Ovary (tissue), 7 donors: ENCODE measurements at regions not wholly inside any gene's neighbourhood (a gene's known extent, or its start where the extent isn't known, plus 50 kb on each side); places are given as distances from the start of the nearest gene placed in this dataset.
"Not testable (repeated sequence)": the region's sequence is repeated elsewhere in the genome, so short reads cannot be mapped to it uniquely, and the experiment has no call there.

Experiments
- DNase-seq, 5 donors: peaks; one replicate each; pipeline ENCODE4 v3.0.0-alpha.2; 2019 to 2020
- H3K27ac ChIP-seq, 2 donors: fragments of 200-600 bp; one replicate each; pipeline versions ENCODE4 v1.5.1 to v1.8.0; 2019 to 2022
- H3K27me3 ChIP-seq: fragments of 200-600 bp; one replicate; pipeline ENCODE4 v1.8.0; 2022
- H3K36me3 ChIP-seq: fragments of 200-600 bp; sonication (generic); one replicate; pipeline ENCODE4 v1.5.1; 2019
- H3K4me1 ChIP-seq: one replicate; pipeline ENCODE4 v1.8.1; 2013; ENCODE audit warnings: mild to moderate bottlenecking, moderate library complexity; ENCODE audit not compliant: insufficient read depth
- H3K4me3 ChIP-seq: fragments of 200-600 bp; sonication (generic); one replicate; pipeline ENCODE4 v1.5.1; 2017
- H3K9me3 ChIP-seq, 2 donors: fragments of 200-600 bp in 1 of 2; sonication (generic) in 1 of 2; one replicate each; pipeline versions ENCODE4 v1.5.1 to v1.8.1; 2013 to 2019; ENCODE audit warnings: mild to moderate bottlenecking in 1 of 2, moderate library complexity in 1 of 2
- CTCF ChIP-seq, 3 donors: fragments of 450-650 bp in 2 of 3; fragments of 200-600 bp in 1 of 3; IDR thresholded peaks; one replicate each; pipeline versions ENCODE4 v1.5.1 to v1.8.0; 2016 to 2022; ENCODE audit warnings: antibody characterized with exemption in 3 of 3, mild to moderate bottlenecking in 1 of 3
- EP300 ChIP-seq: sonication (generic); formaldehyde crosslinking; IDR thresholded peaks from one replicate; pipeline ENCODE4 v1.6.1; 2017; ENCODE audit warnings: antibody characterized with exemption
- POLR2A ChIP-seq: fragments of 450-650 bp; IDR thresholded peaks from one replicate; pipeline ENCODE4 v1.6.1; 2017; ENCODE audit warnings: antibody characterized with exemption, mild to moderate bottlenecking, moderate library complexity
- WGBS, 3 donors: extraction: QIAGEN DNeasy Blood & Tissue Kit in 1 of 3; methylation state at CpG; one replicate each; pipeline versions ENCODE4 v1.1.5 to v1.1.7; 2013 to 2017; 5-methylcytosine and 5-hydroxymethylcytosine counted together
- intact Hi-C, 4 donors: fragments of 100-400 bp; cut with DNase I; formaldehyde crosslinking; loops; one replicate each; pipeline versions ENCODE4 v1.11.0 to v1.15.1; 2022 to 2023
- donor health status: DM: no; HTN: no; CAD: no; lungs with moderate emphysema.
- donor health status: DM: no; HTN: no; CAD: no.
- donor health status: Bipolar disorder and iron deficiency.
- donor health status: DM: no; HTN: no; CAD: no.
- donor health status: DM: yes; HTN: yes; CAD: no.

GRCh38 chr6:74268815-74269599 lies 573.0 kb downstream of the CD109 start:
- no peak overlapping the region for H3K4me3 ChIP-seq
- no peaks in the 10 kb centered on the region for H3K9me3 ChIP-seq
- 46 to 59% (median 52%) methylated on average over 2 of the region's 2 CpGs for WGBS, 3 donors
- no peaks in the 10 kb centered on the region for H3K4me1 ChIP-seq
- H3K27ac ChIP-seq, result no peak overlapping the region
- H3K36me3 ChIP-seq, result no peaks in the 10 kb centered on the region
- no peak for DNase-seq
- intact Hi-C loops, result no loop called here
- H3K27me3 ChIP-seq, result no peaks in the 10 kb centered on the region
- TF ChIP-seq CTCF (IDR thresholded peaks at IDR 0.05), result no peak
- no peak for TF ChIP-seq EP300
- no peak for TF ChIP-seq POLR2A

- Histone ChIP-seq H3K4me3 (no peak overlapping the region), H3K4me1 (no peaks in the 10 kb centered on the region), H3K9me3 (no peaks in the 10 kb centered on the region), H3K27ac (no peak overlapping the region), H3K27me3 (no peaks in the 10 kb centered on the region), H3K36me3 (no peaks in the 10 kb centered on the region)
- TF ChIP-seq EP300 (no peak), POLR2A (no peak), CTCF (IDR thresholded peaks at IDR 0.05) (no peak)
- 9 to 17% (median 11%) methylated on average over 2 of the region's 2 CpGs for WGBS, 3 donors
- intact Hi-C loops, result no loop called here
- DNase-seq, result no peak
Observed at GRCh38 chr6:74259981-74260380, 564.0 kb downstream of the CD109 start.

GRCh38 chr6:74256781-74257180 lies 560.8 kb downstream of the CD109 start:
- no peaks in the 10 kb centered on the region for H3K9me3 ChIP-seq
- no peak overlapping the region for H3K27ac ChIP-seq
- intact Hi-C loops, result no loop called here
- H3K36me3 ChIP-seq, result no peaks in the 10 kb centered on the region
- 4 to 21% (median 4%) methylated on average over 2 of the region's 2 CpGs for WGBS, 3 donors
- DNase-seq, result no peak
- H3K27me3 ChIP-seq, result no peaks in the 10 kb centered on the region
- no peak overlapping the region for H3K4me3 ChIP-seq
- TF ChIP-seq CTCF (IDR thresholded peaks at IDR 0.05), result no peak
- TF ChIP-seq EP300, result no peak
- no peak for TF ChIP-seq POLR2A
- H3K4me1 ChIP-seq, result no peaks in the 10 kb centered on the region

GRCh38 chr6:74256381-74256780 lies 560.4 kb downstream of the CD109 start:
- TF ChIP-seq POLR2A (no peak), CTCF (IDR thresholded peaks at IDR 0.05) (no peak), EP300 (no peak)
- H3K9me3 ChIP-seq, result no peaks in the 10 kb centered on the region
- no peaks in the 10 kb centered on the region for H3K4me1 ChIP-seq
- no peak for DNase-seq
- no peaks in the 10 kb centered on the region for H3K27me3 ChIP-seq
- no peak overlapping the region for H3K4me3 ChIP-seq
- no peak overlapping the region for H3K27ac ChIP-seq
- intact Hi-C loops, result no loop called here
- H3K36me3 ChIP-seq, result no peaks in the 10 kb centered on the region

GRCh38 chr6:74255007-74255406 lies 559.0 kb downstream of the CD109 start:
- intact Hi-C loops, H3K4me3 ChIP-seq, H3K36me3 ChIP-seq, H3K27ac ChIP-seq, DNase-seq, H3K9me3 ChIP-seq, H3K27me3 ChIP-seq, H3K4me1 ChIP-seq: not testable (repeated sequence)
- WGBS, 3 donors, result 94 to 98% (median 97%) methylated on average over 23 to 24 of the region's 24 CpGs

- H3K9me3 ChIP-seq, H3K36me3 ChIP-seq, DNase-seq, intact Hi-C loops, H3K27me3 ChIP-seq, H3K4me1 ChIP-seq, H3K4me3 ChIP-seq, H3K27ac ChIP-seq: not testable (repeated sequence)
- 96 to 100% (median 100%) methylated on average over 1 of the region's 1 CpG for WGBS, 3 donors
Observed at GRCh38 chr6:74254147-74254546, 558.1 kb downstream of the CD109 start.
